ENCODE measurements at regions not wholly inside any gene's neighbourhood (a gene's known extent, or its start where the extent isn't known, plus 50 kb on each side); places are given as distances from the start of the nearest gene placed in this dataset.

GRCh38 chr2:223107825-223108224 lies 55.8 kb downstream of the KCNE4 start:
- DNase-seq (ENCODE audit: low read depth, low spot score) = no peak

DNA sequence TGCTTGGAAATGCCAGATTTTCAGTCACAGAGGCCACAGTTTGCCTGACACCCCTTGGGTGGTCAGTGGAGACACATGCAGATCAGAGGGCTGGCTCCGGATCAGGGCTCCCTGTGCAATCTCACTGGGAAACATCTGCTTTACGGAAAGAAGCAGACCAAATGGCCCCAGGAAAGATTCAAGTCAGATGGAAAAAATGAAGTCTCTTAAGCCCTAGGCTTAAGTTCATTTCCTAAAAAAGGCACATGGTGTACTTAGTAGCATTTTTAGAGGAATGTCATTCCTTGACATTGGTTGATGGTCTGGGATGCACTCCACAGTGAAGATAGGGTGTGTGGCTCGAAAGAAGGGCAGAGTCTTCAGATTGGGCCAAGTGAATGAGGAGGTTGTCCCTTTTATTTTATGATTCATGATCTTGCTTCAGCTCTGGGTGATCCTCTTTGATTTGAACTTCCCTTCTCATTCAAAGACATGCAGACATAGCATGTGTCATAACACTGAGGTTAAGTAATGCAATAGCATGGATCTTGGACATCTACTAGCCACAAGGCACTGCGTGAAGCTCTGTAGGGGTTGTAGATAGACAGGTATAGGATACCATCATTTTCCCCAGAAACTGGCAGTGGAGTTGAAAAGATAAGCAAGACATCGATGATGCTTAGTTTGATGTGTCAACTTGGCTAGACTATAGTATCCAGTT lies 56.5 kb downstream of the KCNE4 start:
- no peak for DNase-seq (ENCODE audit: low read depth, low spot score)

More at GRCh38 chr2:223107825-223108224, 55.8 kb downstream of the KCNE4 start:
- H3K4me3 ChIP-seq (ENCODE audit: low read length) = no peak overlapping the region

GRCh38 chr2:223109341-223109740 lies 57.4 kb downstream of the KCNE4 start:
- DNase-seq (ENCODE audit: low read depth, low spot score) = no peak
- no peak overlapping the region for H3K4me3 ChIP-seq (ENCODE audit: low read length)

More for the DNA sequence above, 56.5 kb downstream of the KCNE4 start:
- no peak overlapping the region for H3K4me3 ChIP-seq (ENCODE audit: low read length)

GRCh38 chr2:223113161-223113560 lies 61.2 kb downstream of the KCNE4 start:
- no peak for DNase-seq (ENCODE audit: low read depth, low spot score)
- no peak overlapping the region for H3K4me3 ChIP-seq (ENCODE audit: low read length)

GRCh38 chr2:223114170-223114569 lies 62.2 kb downstream of the KCNE4 start:
- DNase-seq (ENCODE audit: low read depth, low spot score) = no peak

GRCh38 chr2:223114917-223115316 lies 62.9 kb downstream of the KCNE4 start:
- H3K4me3 ChIP-seq (ENCODE audit: low read length) = no peak overlapping the region
- DNase-seq (ENCODE audit: low read depth, low spot score) = no peak

More at GRCh38 chr2:223114170-223114569, 62.2 kb downstream of the KCNE4 start:
- no peak overlapping the region for H3K4me3 ChIP-seq (ENCODE audit: low read length)

- no peak overlapping the region for H3K4me3 ChIP-seq (ENCODE audit: low read length)
- no peak for DNase-seq (ENCODE audit: low read depth, low spot score)
Measured at GRCh38 chr2:223117533-223117932, 65.5 kb downstream of the KCNE4 start.

GRCh38 chr2:223121283-223121682 lies 69.3 kb downstream of the KCNE4 start:
- no peak overlapping the region for H3K4me3 ChIP-seq (ENCODE audit: low read length)
- DNase-seq (ENCODE audit: low read depth, low spot score) = no peak

DNA sequence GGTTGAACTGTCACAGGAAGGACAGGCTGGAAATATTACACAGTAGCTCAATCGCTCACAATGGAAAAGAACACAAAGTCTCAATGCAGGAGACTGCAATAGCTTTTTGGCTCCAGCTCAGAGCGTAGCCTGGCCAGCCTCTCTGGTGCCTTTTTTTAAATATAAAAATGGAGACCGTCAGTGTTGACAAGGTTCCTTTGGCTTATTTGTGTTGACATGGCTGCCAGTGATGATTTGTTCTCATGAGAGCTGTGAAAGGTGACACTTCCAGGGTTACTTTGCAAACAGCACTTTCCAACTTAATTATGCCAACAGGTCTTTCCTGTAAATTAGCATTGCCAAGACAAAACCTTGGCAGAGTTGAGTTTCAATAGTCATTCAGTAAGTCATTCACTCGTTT lies 70.8 kb downstream of the KCNE4 start:
- no peak for DNase-seq (ENCODE audit: low read depth, low spot score)
- no peak overlapping the region for H3K4me3 ChIP-seq (ENCODE audit: low read length)

- DNase-seq (ENCODE audit: low read depth, low spot score) = no peak
- no peak overlapping the region for H3K4me3 ChIP-seq (ENCODE audit: low read length)
Measured at GRCh38 chr2:223123855-223124610, 72.0 kb downstream of the KCNE4 start.

- no peak for DNase-seq (ENCODE audit: low read depth, low spot score)
- no peak overlapping the region for H3K4me3 ChIP-seq (ENCODE audit: low read length)
Measured at GRCh38 chr2:223141606-223142005, 89.6 kb downstream of the KCNE4 start.

DNA sequence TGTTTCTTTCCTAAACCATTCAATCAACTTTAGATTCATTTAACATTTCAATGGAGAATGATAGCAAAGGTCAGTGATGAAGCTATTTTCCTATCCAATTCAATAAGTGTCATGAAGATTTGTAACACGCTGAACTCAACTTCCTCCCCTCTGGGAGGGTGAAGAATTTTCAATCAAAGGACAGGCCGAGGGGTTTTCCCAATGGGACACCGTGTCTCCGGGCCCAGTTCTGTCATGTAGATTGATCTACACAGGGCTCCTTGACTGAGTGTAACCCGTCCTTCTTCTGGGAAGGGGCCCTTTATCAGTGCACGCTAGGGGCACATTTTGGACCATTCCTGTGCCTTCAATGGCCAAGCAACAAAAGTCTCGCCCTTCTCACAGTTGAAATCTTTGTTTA lies 90.1 kb downstream of the KCNE4 start:
- no peak overlapping the region for H3K4me3 ChIP-seq (ENCODE audit: low read length)
- no peak for DNase-seq (ENCODE audit: low read depth, low spot score)

DNA sequence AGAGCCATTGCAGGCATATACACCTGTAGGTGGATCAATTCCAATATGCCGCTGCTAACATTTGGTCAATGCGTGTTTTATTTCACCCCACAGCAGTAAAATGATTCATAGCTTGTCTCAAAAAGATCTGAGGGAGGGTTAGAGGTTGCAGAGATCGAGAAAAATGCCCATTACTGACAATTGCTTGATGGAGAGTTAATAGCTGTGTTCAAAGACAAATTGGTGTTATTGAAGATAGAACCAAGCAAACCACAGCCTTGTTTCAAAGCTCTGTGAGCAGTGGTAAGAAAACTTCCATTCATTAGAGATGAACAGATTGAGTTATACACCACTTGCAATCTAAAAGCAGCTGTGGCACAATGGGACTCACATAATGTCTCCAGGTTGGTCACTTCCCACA lies 95.4 kb downstream of the KCNE4 start:
- H3K4me3 ChIP-seq (ENCODE audit: low read length) = no peak overlapping the region
- no peak for DNase-seq (ENCODE audit: low read depth, low spot score)

DNA sequence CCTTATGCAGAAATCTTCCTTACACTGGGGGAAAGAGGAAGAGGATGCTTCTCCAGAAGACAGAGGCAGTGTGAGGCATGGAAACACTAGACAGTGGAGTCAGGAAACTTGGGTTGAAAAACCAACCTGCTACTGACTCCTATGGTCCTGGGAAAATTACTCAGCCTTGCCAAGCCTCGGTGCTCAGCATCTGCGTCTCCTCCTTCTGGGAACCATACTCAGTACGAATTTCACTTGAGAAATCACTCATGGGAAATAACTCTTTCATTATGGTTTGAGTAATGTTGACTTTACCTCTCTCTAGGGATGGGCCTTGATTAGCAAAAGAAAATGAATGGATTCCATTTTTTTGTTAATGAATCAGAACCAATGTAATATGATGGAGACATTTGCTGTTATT lies 96.5 kb downstream of the KCNE4 start:
- DNase-seq (ENCODE audit: low read depth, low spot score) = no peak
- H3K4me3 ChIP-seq (ENCODE audit: low read length) = no peak overlapping the region

DNA sequence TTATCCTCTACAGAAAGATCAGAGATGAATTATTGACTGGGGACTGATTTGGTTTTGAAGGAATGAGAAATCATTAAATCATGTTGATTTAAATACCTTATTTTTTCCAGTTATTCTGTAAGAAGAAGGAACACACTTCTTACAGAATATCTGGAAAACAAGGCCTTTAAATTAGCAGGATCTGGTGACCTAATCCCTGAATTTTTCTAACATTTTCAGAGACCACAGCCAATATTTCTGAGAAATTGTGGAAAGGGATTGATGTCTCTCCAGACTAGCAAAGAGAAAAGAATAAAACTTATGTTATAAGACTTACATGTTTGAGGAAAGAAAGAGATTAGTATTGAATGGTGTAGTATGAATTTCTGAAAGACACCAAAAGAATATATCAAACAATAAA lies 104.0 kb downstream of the KCNE4 start:
- DNase-seq (ENCODE audit: low read depth, low spot score) = no peak
- no peak overlapping the region for H3K4me3 ChIP-seq (ENCODE audit: low read length)

DNA sequence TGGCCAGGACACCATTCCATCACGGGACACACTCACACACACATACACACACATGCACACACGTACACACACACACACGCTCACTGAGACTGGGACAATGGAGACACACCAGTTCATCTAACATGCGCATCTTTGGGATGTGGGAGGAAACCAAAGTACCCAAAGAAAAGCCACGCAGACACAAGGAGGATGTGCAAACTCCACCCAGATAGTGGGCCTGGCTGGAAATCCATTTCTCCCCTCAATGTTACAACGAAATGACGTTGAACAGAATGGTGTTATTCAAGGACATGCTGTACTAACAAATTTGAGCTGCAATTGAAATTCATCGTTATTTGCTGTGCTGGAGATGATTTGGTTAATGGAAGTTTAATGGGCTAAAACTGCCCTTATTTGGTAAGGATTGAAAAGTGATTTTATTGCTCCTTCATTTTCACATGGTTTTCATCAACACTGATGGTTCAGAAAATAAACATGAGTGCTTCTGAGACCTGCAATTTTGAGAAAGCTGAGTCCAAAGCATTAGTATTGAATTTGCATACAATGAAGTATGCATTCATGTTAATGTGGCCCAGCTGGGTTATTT lies 110.0 kb downstream of the KCNE4 start:
- no peak for DNase-seq (ENCODE audit: low read depth, low spot score)
- H3K4me3 ChIP-seq (ENCODE audit: low read length) = no peak overlapping the region

DNA sequence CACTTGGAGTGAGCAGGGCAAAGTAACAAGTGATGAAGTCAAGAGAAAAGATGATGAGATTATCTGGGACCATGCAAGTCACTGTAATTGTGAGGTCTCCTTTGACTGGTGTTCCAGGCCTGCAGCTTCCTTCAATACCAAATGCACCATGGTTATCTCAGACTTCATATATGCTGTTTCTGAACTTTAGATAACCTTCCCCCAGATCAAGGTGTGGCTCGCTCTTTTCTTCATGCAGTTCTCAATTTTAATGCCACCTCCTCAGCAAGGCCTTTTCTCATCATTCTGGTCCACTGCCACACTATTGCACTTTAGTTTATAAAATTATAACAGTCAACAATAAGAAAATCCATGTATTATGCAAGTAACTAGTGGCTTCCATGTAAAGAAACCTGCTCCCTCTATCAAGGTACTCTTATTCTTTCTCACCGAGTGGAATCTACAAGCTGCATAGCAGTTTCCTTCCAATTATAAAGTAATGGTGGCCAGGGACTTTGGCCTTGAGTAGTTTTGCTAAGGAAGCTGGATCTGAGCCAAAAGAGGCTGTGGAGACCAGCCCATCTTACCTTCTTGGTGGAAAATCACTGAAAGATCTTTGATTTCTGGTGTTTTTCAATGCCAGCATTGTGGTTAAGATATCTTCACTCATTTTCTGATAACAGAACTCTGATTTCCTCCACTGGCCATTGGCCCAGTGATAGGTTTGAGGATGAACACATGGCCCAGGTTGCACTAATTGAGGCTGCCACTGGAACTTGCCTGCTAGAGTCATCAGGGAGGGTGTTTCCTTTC lies 113.6 kb downstream of the KCNE4 start:
- no peak for DNase-seq (ENCODE audit: low read depth, low spot score)
- H3K4me3 ChIP-seq (ENCODE audit: low read length) = no peak overlapping the region

DNA sequence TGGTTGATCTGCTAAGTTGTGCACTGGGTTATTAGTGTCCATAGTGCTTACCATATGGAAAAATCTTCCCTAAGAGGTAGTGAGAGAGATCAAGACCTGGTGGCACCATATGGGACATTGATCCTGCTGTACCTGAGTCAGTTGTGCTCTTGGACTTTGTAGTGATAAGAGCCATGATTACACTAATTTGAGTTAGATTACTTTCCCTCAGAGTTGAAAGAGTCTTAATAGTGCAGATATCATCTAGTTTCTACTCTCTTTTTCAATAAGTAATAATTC lies 114.2 kb downstream of the KCNE4 start:
- no peak for DNase-seq (ENCODE audit: low read depth, low spot score)
- no peak overlapping the region for H3K4me3 ChIP-seq (ENCODE audit: low read length)

- no peak overlapping the region for H3K4me3 ChIP-seq (ENCODE audit: low read length)
- DNase-seq (ENCODE audit: low read depth, low spot score) = no peak
Measured at GRCh38 chr2:223166983-223167650, 115.1 kb downstream of the KCNE4 start.

Data from Jurkat, Clone E6-1 (cell line).